ENCODE measurements at regions not wholly inside any gene's neighbourhood (a gene's known extent, or its start where the extent isn't known, plus 50 kb on each side); places are given as distances from the start of the nearest gene placed in this dataset.
"Not testable (repeated sequence)": the region's sequence is repeated elsewhere in the genome, so short reads cannot be mapped to it uniquely, and the experiment has no call there.

GRCh38 chr5:104513121-104513602 lies 950.6 kb upstream of the NUDT12 start:
- Mint-ChIP-seq H3K4me3 (no peak overlapping the region), H3K9me3 (peaks cover 4 to 10% of the 10 kb centered on the region in 2 donors), H3K27ac (no peak overlapping the region), H3K36me3 (ENCODE audit: insufficient read depth in 2 of 2) (peaks cover 1 to 2% of the 10 kb centered on the region in 2 donors), H3K4me1 (ENCODE audit: low read depth) (no peaks in the 10 kb centered on the region), H3K27me3 (ENCODE audit: low read depth) (no peaks in the 10 kb centered on the region)
- ATAC-seq (replicated peaks in 1 of 2): no peak
- no peak for DNase-seq

DNA sequence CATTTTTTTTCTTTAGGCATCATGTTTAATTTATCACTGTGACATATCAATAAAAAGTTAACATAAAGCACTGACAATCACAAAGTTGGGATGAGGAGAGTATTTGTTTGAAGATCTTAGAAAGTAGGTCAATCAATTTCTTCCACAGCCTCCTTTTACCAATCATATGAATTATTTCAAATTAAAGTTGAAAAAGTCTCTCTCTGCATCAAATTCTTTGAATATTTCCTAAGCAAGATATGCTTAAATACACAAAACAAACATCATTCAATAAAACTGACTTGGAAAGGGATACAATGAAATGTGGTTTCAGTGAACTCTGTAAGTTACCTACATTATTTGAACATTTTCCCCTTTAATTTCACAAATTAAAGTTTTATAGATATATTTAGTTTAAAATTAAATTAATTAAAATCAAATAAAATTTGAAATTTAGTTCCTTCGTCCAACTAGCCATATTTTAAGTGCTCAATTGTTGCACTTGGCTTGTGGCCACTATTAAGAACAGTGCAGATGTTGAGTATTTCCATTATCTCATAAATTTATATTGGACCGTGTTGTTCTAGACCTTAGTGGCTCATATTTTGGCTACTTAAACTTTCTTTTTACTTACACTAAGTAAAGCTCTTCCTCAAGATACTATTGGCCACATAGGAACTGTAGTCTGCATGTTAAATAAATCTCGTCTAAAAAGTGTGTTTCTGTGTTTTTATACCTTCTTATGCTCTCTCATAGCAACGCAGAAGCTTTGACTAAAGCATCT lies 949.7 kb upstream of the NUDT12 start:
- no peaks in the 10 kb centered on the region for H3K27me3 Mint-ChIP-seq (ENCODE audit: low read depth)
- ATAC-seq (replicated peaks in 1 of 2) (no peak), DNase-seq (no peak)
- no peaks in the 10 kb centered on the region for H3K4me1 Mint-ChIP-seq (ENCODE audit: low read depth)
- peaks cover 4 to 12% of the 10 kb centered on the region in 2 donors for H3K9me3 Mint-ChIP-seq
- H3K4me3 Mint-ChIP-seq: no peak overlapping the region
- H3K27ac Mint-ChIP-seq: no peak overlapping the region
- H3K36me3 Mint-ChIP-seq (ENCODE audit: insufficient read depth in 2 of 2): peaks cover 1 to 2% of the 10 kb centered on the region in 2 donors

DNA sequence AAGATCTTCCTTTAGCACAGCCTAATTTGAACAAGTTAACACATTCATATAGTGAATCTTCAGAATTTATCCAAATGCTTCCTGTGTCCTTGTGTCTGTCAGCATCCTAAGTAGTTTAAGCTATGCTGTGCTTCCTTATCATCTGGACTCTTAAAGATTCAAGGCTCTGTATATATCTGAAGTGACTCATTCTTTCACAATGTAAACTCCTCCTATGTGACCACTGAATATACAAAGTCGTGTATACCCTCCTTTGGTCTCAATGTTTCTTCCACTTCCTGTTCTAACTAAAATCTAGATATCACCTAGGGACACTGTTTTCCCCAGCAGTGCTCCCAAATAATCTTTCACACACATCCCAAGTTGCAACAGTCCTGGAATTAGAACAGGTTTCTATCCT lies 935.7 kb upstream of the NUDT12 start:
- ATAC-seq (replicated peaks in 1 of 2) (no peak), DNase-seq (no peak)
- no peaks in the 10 kb centered on the region for H3K27me3 Mint-ChIP-seq (ENCODE audit: low read depth)
- peaks cover 0 to 3% of the 10 kb centered on the region in 2 donors for H3K36me3 Mint-ChIP-seq (ENCODE audit: insufficient read depth in 2 of 2)
- no peak overlapping the region for H3K27ac Mint-ChIP-seq
- no peak overlapping the region for H3K4me3 Mint-ChIP-seq
- peaks cover 9 to 10% of the 10 kb centered on the region in 2 donors for H3K9me3 Mint-ChIP-seq
- no peaks in the 10 kb centered on the region for H3K4me1 Mint-ChIP-seq (ENCODE audit: low read depth)

DNA sequence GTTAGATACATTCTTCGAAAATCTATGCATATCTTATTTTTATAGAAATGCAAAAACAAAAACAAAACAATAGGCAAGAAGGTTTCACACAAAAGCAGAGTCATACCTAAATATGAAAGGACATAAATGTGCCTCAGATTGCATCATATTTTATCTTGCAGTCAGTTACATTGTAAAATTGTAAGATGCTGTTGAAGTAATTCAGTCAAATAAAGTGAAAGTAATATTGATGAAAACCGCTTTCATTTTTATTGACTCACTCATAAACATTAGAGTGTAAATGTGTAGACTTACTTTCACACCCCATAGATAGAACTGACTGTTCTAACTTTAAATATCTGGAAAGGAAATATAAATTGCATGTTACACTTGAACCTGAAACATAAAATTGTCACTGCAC lies 931.5 kb upstream of the NUDT12 start:
- Mint-ChIP-seq H3K4me1 (ENCODE audit: low read depth) (no peaks in the 10 kb centered on the region), H3K27me3 (ENCODE audit: low read depth) (no peaks in the 10 kb centered on the region), H3K9me3 (peaks cover 0 to 6% of the 10 kb centered on the region in 2 donors), H3K4me3 (no peak overlapping the region), H3K27ac (no peak overlapping the region), H3K36me3 (ENCODE audit: insufficient read depth in 2 of 2) (no peaks in the 10 kb centered on the region)
- no peak for DNase-seq
- no peak for ATAC-seq (replicated peaks in 1 of 2)

- no peaks in the 10 kb centered on the region for H3K36me3 Mint-ChIP-seq (ENCODE audit: insufficient read depth in 2 of 2)
- H3K27me3 Mint-ChIP-seq (ENCODE audit: low read depth): no peaks in the 10 kb centered on the region
- DNase-seq (no peak), ATAC-seq (replicated peaks in 1 of 2) (no peak)
- H3K27ac Mint-ChIP-seq: no peak overlapping the region
- no peaks in the 10 kb centered on the region for H3K4me1 Mint-ChIP-seq (ENCODE audit: low read depth)
- H3K9me3 Mint-ChIP-seq: peaks cover 6 to 8% of the 10 kb centered on the region in 2 donors
- no peak overlapping the region for H3K4me3 Mint-ChIP-seq
These were observed 910.2 kb upstream of the NUDT12 start for GRCh38 chr5:104472811-104473210.

DNA sequence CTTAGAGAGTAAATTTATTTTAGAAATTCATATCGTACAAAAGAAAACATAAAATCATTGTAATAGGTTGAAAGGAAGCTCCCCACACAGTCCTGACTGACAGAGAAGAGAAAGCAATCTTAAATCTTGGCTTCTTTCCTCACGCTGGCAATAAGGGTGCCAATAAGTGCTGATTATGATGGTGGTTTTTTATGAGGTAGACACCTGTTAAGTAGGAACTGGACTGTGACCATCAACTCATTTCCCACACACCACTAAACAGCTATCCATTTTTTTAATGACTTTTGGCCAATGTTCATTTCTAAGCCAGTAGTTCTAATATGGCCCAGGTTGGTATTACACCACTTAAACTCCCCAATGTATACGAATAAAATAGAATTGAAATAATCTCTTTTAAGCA lies 893.5 kb upstream of the NUDT12 start:
- ATAC-seq (replicated peaks in 1 of 2) (no peak), DNase-seq (no peak)
- Mint-ChIP-seq H3K27ac (no peak overlapping the region), H3K4me3 (no peak overlapping the region), H3K9me3 (peaks cover 5 to 11% of the 10 kb centered on the region in 2 donors), H3K4me1 (ENCODE audit: low read depth) (no peaks in the 10 kb centered on the region), H3K36me3 (ENCODE audit: insufficient read depth in 2 of 2) (peaks cover 0 to 6% of the 10 kb centered on the region in 2 donors), H3K27me3 (ENCODE audit: low read depth) (no peaks in the 10 kb centered on the region)

GRCh38 chr5:104452550-104452949 lies 890.0 kb upstream of the NUDT12 start:
- Mint-ChIP-seq H3K9me3 (peaks cover 4 to 6% of the 10 kb centered on the region in 2 donors), H3K27me3 (ENCODE audit: low read depth) (no peaks in the 10 kb centered on the region), H3K27ac (no peak overlapping the region), H3K4me3 (no peak overlapping the region), H3K4me1 (ENCODE audit: low read depth) (no peaks in the 10 kb centered on the region), H3K36me3 (ENCODE audit: insufficient read depth in 2 of 2) (peaks cover 0 to 6% of the 10 kb centered on the region in 2 donors)
- ATAC-seq (replicated peaks in 1 of 2) (no peak), DNase-seq (no peak)

GRCh38 chr5:104451911-104452310 lies 889.3 kb upstream of the NUDT12 start:
- H3K4me1 Mint-ChIP-seq (ENCODE audit: low read depth); ATAC-seq (replicated peaks in 1 of 2); DNase-seq; H3K4me3 Mint-ChIP-seq; H3K36me3 Mint-ChIP-seq (ENCODE audit: insufficient read depth in 2 of 2); H3K27ac Mint-ChIP-seq; H3K9me3 Mint-ChIP-seq; H3K27me3 Mint-ChIP-seq (ENCODE audit: low read depth): not testable (repeated sequence)

DNA sequence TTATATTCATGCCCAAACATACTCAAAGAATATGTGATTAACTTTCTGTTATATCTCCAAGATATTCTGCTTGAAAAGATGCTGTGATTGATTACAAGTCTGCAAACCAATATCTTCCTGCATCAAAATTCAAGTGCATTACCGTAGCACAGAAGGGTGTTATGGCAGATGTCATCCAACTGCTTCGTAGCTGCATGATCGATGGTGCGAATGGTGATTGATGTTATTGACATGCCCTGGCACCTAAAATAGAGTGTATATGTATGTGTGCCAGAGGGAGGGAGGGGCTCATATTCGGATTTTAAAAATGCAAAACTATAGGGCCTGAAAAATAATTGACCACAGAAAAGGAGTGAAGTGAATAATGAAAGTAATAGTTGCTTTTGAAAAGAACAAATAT lies 882.1 kb upstream of the NUDT12 start:
- H3K27me3 Mint-ChIP-seq (ENCODE audit: low read depth): no peaks in the 10 kb centered on the region
- no peak overlapping the region for H3K27ac Mint-ChIP-seq
- H3K9me3 Mint-ChIP-seq: peaks cover 4 to 10% of the 10 kb centered on the region in 2 donors
- DNase-seq (no peak), ATAC-seq (replicated peaks in 1 of 2) (no peak)
- no peaks in the 10 kb centered on the region for H3K4me1 Mint-ChIP-seq (ENCODE audit: low read depth)
- H3K4me3 Mint-ChIP-seq: no peak overlapping the region
- no peaks in the 10 kb centered on the region for H3K36me3 Mint-ChIP-seq (ENCODE audit: insufficient read depth in 2 of 2)

GRCh38 chr5:104443706-104444105 lies 881.1 kb upstream of the NUDT12 start:
- DNase-seq: no peak
- no peaks in the 10 kb centered on the region for H3K36me3 Mint-ChIP-seq (ENCODE audit: insufficient read depth in 2 of 2)
- no peaks in the 10 kb centered on the region for H3K27me3 Mint-ChIP-seq (ENCODE audit: low read depth)
- peaks cover 4 to 8% of the 10 kb centered on the region in 2 donors for H3K9me3 Mint-ChIP-seq
- H3K4me3 Mint-ChIP-seq: no peak overlapping the region
- ATAC-seq (replicated peaks in 1 of 2): no peak
- H3K4me1 Mint-ChIP-seq (ENCODE audit: low read depth): no peaks in the 10 kb centered on the region
- no peak overlapping the region for H3K27ac Mint-ChIP-seq

GRCh38 chr5:104431981-104432380 lies 869.4 kb upstream of the NUDT12 start:
- ATAC-seq (replicated peaks in 1 of 2) (no peak), DNase-seq (no peak)
- H3K36me3 Mint-ChIP-seq (ENCODE audit: insufficient read depth in 2 of 2): no peaks in the 10 kb centered on the region
- H3K27ac Mint-ChIP-seq: no peak overlapping the region
- H3K4me1 Mint-ChIP-seq (ENCODE audit: low read depth): no peaks in the 10 kb centered on the region
- peaks cover 3% of the 10 kb centered on the region in 2 donors for H3K9me3 Mint-ChIP-seq
- no peaks in the 10 kb centered on the region for H3K27me3 Mint-ChIP-seq (ENCODE audit: low read depth)
- H3K4me3 Mint-ChIP-seq: no peak overlapping the region

DNA sequence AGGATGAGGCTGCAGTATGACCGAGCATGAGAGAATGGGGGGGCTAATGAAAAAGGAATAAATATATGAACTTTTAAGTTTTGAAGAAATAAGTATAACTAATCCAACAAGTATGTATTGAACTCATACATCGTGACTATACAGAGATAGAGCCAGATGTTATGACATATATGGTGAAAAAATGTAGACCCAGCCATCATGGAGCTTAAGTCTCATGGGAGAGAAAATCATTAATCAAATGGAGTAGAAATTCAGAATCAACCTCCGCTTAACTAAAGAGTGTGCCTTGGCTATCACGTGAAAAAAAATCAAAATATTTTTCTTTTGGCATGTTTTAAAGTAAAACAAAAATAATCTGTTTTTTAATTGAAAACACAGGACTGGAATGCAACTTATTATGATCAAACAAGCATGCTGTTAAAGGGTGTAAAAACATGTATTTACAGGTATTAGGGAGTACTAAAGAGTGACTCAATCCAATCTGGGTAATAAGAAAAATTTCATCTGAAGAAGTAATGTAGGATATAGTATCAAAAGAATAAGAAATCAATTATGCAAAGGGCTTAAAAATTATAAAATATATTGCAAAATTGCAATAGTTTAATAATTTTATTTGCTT lies 868.5 kb upstream of the NUDT12 start:
- ATAC-seq (replicated peaks in 1 of 2): no peak
- no peak overlapping the region for H3K4me3 Mint-ChIP-seq
- peaks cover 3% of the 10 kb centered on the region in 2 donors for H3K9me3 Mint-ChIP-seq
- no peak for DNase-seq
- no peaks in the 10 kb centered on the region for H3K36me3 Mint-ChIP-seq (ENCODE audit: insufficient read depth in 2 of 2)
- H3K4me1 Mint-ChIP-seq (ENCODE audit: low read depth): no peaks in the 10 kb centered on the region
- no peaks in the 10 kb centered on the region for H3K27me3 Mint-ChIP-seq (ENCODE audit: low read depth)
- no peak overlapping the region for H3K27ac Mint-ChIP-seq

GRCh38 chr5:104429911-104430310 lies 867.3 kb upstream of the NUDT12 start:
- DNase-seq: no peak
- Mint-ChIP-seq H3K36me3 (ENCODE audit: insufficient read depth in 2 of 2) (no peaks in the 10 kb centered on the region), H3K9me3 (peaks cover 3% of the 10 kb centered on the region in 2 donors), H3K27me3 (ENCODE audit: low read depth) (no peaks in the 10 kb centered on the region), H3K4me1 (ENCODE audit: low read depth) (no peaks in the 10 kb centered on the region), H3K27ac (no peak overlapping the region), H3K4me3 (no peak overlapping the region)
- ATAC-seq (replicated peaks in 1 of 2): no peak

All from activated T-cell treated with anti-CD3 and anti-CD28 coated beads, Interleukin-2, amount 50 U/mL, for 72 hours (primary cell).